Right lobe of liver (tissue), 6 donors: ENCODE measurements at regions not wholly inside any gene's neighbourhood (a gene's known extent, or its start where the extent isn't known, plus 50 kb on each side); places are given as distances from the start of the nearest gene placed in this dataset.

Source experiments
- ATAC-seq, 4 donors: fragments of 200-7000 bp; cut with Tn5 transposase; one replicate each; pipeline ENCODE4 v1.9.1; 2020; ENCODE audit warnings: mild to moderate bottlenecking in 4 of 4, moderate library complexity in 4 of 4
- DNase-seq, 3 donors: peaks; one replicate each; pipeline ENCODE4 v3.0.0-alpha.2; 2020
- H3K27ac ChIP-seq, 3 donors: fragments of 200-600 bp; one replicate each; pipeline ENCODE4 v1.8.0; 2022
- H3K27me3 ChIP-seq, 2 donors: fragments of 200-600 bp; one replicate each; pipeline ENCODE4 v1.8.0; 2022
- H3K36me3 ChIP-seq, 4 donors: fragments of 200-600 bp; sonication (generic) in 1 of 4; one replicate each; pipeline versions ENCODE4 v1.5.1 to v1.8.0; 2017 to 2022; ENCODE audit warnings: control low read depth in 1 of 4
- H3K4me1 ChIP-seq, 4 donors: fragments of 200-600 bp; sonication (generic) in 1 of 4; one replicate each; pipeline versions ENCODE4 v1.5.1 to v1.8.0; 2017 to 2022; ENCODE audit warnings: control low read depth in 1 of 4
- H3K4me3 ChIP-seq, 3 donors: fragments of 200-600 bp; one replicate each; pipeline ENCODE4 v1.8.0; 2022
- H3K9me3 ChIP-seq, 4 donors: fragments of 200-600 bp; sonication (generic) in 1 of 4; one replicate each; pipeline versions ENCODE4 v1.5.1 to v1.8.0; 2017 to 2022; ENCODE audit warnings: control low read depth in 1 of 4
- CTCF ChIP-seq, 4 donors: fragments of 200-600 bp in 3 of 4; fragments of 450-650 bp in 1 of 4; IDR thresholded peaks; one replicate each; pipeline versions ENCODE4 v1.5.1 to v1.8.0; 2016 to 2022; ENCODE audit warnings: antibody characterized with exemption in 4 of 4, mild to moderate bottlenecking in 2 of 4
- POLR2A ChIP-seq: fragments of 450-650 bp; IDR thresholded peaks from one replicate; pipeline ENCODE4 v1.6.1; 2017; ENCODE audit warnings: antibody characterized with exemption, mild to moderate bottlenecking
- WGBS: methylation state at CpG from one replicate; pipeline ENCODE4 v1.1.6; 2018; ENCODE audit warnings: low coverage, low lambda C conversion rate; ENCODE audit not compliant: insufficient coverage; ENCODE audit errors: missing lambda C conversion rate; 5-methylcytosine and 5-hydroxymethylcytosine counted together
- intact Hi-C, 2 donors: fragments of 100-400 bp; cut with DNase I; formaldehyde crosslinking; loops; one replicate each; pipeline versions ENCODE4 v1.11.2 to v1.14.1; 2022
- donor health status: DM: no; HTN: yes; CAD: no.
- donor health status: DM: no; HTN: no; CAD: no.
- donor health status: DM: no; HTN: no; CAD: no.
- donor health status: DM: no; HTN: yes; CAD: no.
- donor health status: DM: no; HTN: yes; CAD: no.

- DNase-seq (no peak), ATAC-seq (no peak)
- Histone ChIP-seq H3K36me3 (no peaks in the 10 kb centered on the region), H3K9me3 (no peaks in the 10 kb centered on the region), H3K27me3 (no peaks in the 10 kb centered on the region), H3K27ac (no peak overlapping the region), H3K4me1 (no peaks in the 10 kb centered on the region), H3K4me3 (no peak overlapping the region)
- intact Hi-C loops = no loop called here
- WGBS = 45% methylated on average over 1 of the region's 3 CpGs
- TF ChIP-seq CTCF (IDR thresholded peaks at IDR 0.05) = no peak
- no peak for TF ChIP-seq POLR2A
Measured at GRCh38 chr12:96136161-96136560, 58.0 kb upstream of the ELK3 start.

GRCh38 chr12:96136725-96137378 is 57.3 kb upstream of the ELK3 start:
- Histone ChIP-seq H3K4me3 (no peak overlapping the region), H3K27me3 (no peaks in the 10 kb centered on the region), H3K36me3 (no peaks in the 10 kb centered on the region), H3K9me3 (no peaks in the 10 kb centered on the region), H3K4me1 (no peaks in the 10 kb centered on the region), H3K27ac (no peak overlapping the region)
- DNase-seq (no peak), ATAC-seq (no peak)
- intact Hi-C loops = no loop called here
- no peak for TF ChIP-seq POLR2A
- TF ChIP-seq CTCF (IDR thresholded peaks at IDR 0.05) = no peak
- 67% methylated on average over 4 of the region's 4 CpGs for WGBS

- DNase-seq (no peak), ATAC-seq (no peak)
- no peaks in the 10 kb centered on the region for H3K9me3 ChIP-seq
- intact Hi-C loops = no loop called here
- H3K4me3 ChIP-seq = no peak overlapping the region
- no peaks in the 10 kb centered on the region for H3K27me3 ChIP-seq
- WGBS = 60% methylated on average over 2 of the region's 2 CpGs
- H3K4me1 ChIP-seq = no peaks in the 10 kb centered on the region
- no peaks in the 10 kb centered on the region for H3K36me3 ChIP-seq
- no peak overlapping the region for H3K27ac ChIP-seq
- TF ChIP-seq CTCF (IDR thresholded peaks at IDR 0.05) (no peak), POLR2A (no peak)
Measured at GRCh38 chr12:96140174-96140573, 54.0 kb upstream of the ELK3 start.

- peak; percentile 44 to 87 (median 64) for ATAC-seq
Measured at GRCh38 chr12:96141216-96141912, 52.8 kb upstream of the ELK3 start.

GRCh38 chr12:96143392-96143791 is 50.8 kb upstream of the ELK3 start:
- intact Hi-C loops = no loop called here
- no peaks in the 10 kb centered on the region for H3K4me1 ChIP-seq
- DNase-seq (no peak), ATAC-seq (peak; percentile 14 to 31 (median 27))
- no peak overlapping the region for H3K27ac ChIP-seq
- WGBS = 40% methylated on average over 6 of the region's 6 CpGs
- H3K36me3 ChIP-seq = no peaks in the 10 kb centered on the region
- TF ChIP-seq CTCF (IDR thresholded peaks at IDR 0.05) = no peak
- TF ChIP-seq POLR2A = no peak
- H3K9me3 ChIP-seq = no peaks in the 10 kb centered on the region
- no peak overlapping the region for H3K4me3 ChIP-seq
- no peaks in the 10 kb centered on the region for H3K27me3 ChIP-seq

More at GRCh38 chr12:96141216-96141912, 52.8 kb upstream of the ELK3 start:
- no peak for DNase-seq
- TF ChIP-seq POLR2A = no peak
- Histone ChIP-seq H3K36me3 (no peaks in the 10 kb centered on the region), H3K9me3 (no peaks in the 10 kb centered on the region), H3K4me1 (no peaks in the 10 kb centered on the region), H3K27ac (peak overlapping the region in 1 of 3 donors; percentile 16), H3K27me3 (no peaks in the 10 kb centered on the region), H3K4me3 (no peak overlapping the region)
- intact Hi-C loops = no loop called here
- 41% methylated on average over 5 of the region's 5 CpGs for WGBS
